ENCODE measurements at regions not wholly inside any gene's neighbourhood (a gene's known extent, or its start where the extent isn't known, plus 50 kb on each side); places are given as distances from the start of the nearest gene placed in this dataset.
"Not testable (repeated sequence)": the region's sequence is repeated elsewhere in the genome, so short reads cannot be mapped to it uniquely, and the experiment has no call there.

GRCh38 chr5:54383225-54383901 lies 72.1 kb upstream of the HSPB3 start:
- H3K4me3 ChIP-seq (ENCODE audit: low read length, poor library complexity, severe bottlenecking) = no peak overlapping the region
- H2AFZ ChIP-seq (ENCODE audit: low read length) = no peak overlapping the region; the same call in 1 of the 2 replicates
- no peaks in the 10 kb centered on the region for H3K9me2 ChIP-seq (replicated peaks; ENCODE audit: low read depth, low read length)
- H3K4me2 ChIP-seq (ENCODE audit: low read depth, low read length, poor library complexity, severe bottlenecking) = no peak overlapping the region
- H3K36me3 ChIP-seq (ENCODE audit: insufficient read depth, low read length) = no peaks in the 10 kb centered on the region
- no peaks in the 10 kb centered on the region for H3K4me1 ChIP-seq (ENCODE audit: insufficient read depth, low read length, poor library complexity, severe bottlenecking)
- H3F3A ChIP-seq (ENCODE audit: low read depth) = no peaks in the 10 kb centered on the region
- no peak overlapping the region for H3K9ac ChIP-seq (ENCODE audit: low read depth, low read length, poor library complexity, severe bottlenecking)
- H3K9me3 ChIP-seq (ENCODE audit: insufficient read depth, low read depth, low read length) = no peaks in the 10 kb centered on the region
- TF ChIP-seq EZH2phosphoT487 (IDR thresholded peaks at IDR 0.05; ENCODE audit: borderline replicate concordance) (no peak), CTCF (conservative IDR thresholded peaks at IDR 0.05; ENCODE audit: low read length) (no peak)
- H3K27me3 ChIP-seq (ENCODE audit: insufficient read depth, low read length, poor library complexity, severe bottlenecking) = no peaks in the 10 kb centered on the region
- no peaks in the 10 kb centered on the region for H3K79me2 ChIP-seq (ENCODE audit: insufficient read depth, low read length)
- no peaks in the 10 kb centered on the region for H4K20me1 ChIP-seq (ENCODE audit: insufficient read depth, low read length, poor library complexity, severe bottlenecking)

DNA sequence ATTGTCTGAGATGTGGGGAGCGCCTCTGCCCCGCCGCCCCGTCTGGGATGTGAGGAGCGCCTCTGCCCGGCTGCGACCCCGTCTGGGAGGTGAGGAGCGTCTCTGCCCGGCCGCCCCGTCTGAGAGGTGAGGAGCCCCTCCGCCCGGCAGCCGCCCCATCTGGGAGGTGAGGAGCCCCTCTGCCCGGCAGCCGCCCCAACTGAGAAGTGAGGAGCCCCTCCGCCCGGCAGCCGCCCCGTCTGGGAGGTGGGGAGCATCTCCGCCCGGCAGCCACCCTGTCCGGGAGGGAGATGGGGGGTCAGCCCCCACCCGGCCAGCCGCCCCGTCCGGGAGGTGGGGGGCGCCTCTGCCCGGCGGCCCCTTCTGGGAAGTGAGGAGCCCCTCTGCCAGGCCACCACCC lies 70.9 kb upstream of the ARL15 start:
- not testable (repeated sequence) for H2AFZ ChIP-seq (ENCODE audit: low read length); H3K4me3 ChIP-seq (ENCODE audit: low read length, poor library complexity, severe bottlenecking); H3K9me3 ChIP-seq (ENCODE audit: insufficient read depth, low read depth, low read length); H3K79me2 ChIP-seq (ENCODE audit: insufficient read depth, low read length); H3K9me2 ChIP-seq (replicated peaks; ENCODE audit: low read depth, low read length); H4K20me1 ChIP-seq (ENCODE audit: insufficient read depth, low read length, poor library complexity, severe bottlenecking); H3F3A ChIP-seq (ENCODE audit: low read depth); H3K4me1 ChIP-seq (ENCODE audit: insufficient read depth, low read length, poor library complexity, severe bottlenecking); H3K9ac ChIP-seq (ENCODE audit: low read depth, low read length, poor library complexity, severe bottlenecking); H3K27me3 ChIP-seq (ENCODE audit: insufficient read depth, low read length, poor library complexity, severe bottlenecking); H3K4me2 ChIP-seq (ENCODE audit: low read depth, low read length, poor library complexity, severe bottlenecking); H3K36me3 ChIP-seq (ENCODE audit: insufficient read depth, low read length)

GRCh38 chr5:54379590-54379989 lies 69.2 kb upstream of the ARL15 start:
- no peak overlapping the region for H2AFZ ChIP-seq (ENCODE audit: low read length)
- H3K27me3 ChIP-seq (ENCODE audit: insufficient read depth, low read length, poor library complexity, severe bottlenecking) = no peaks in the 10 kb centered on the region
- no peaks in the 10 kb centered on the region for H3K79me2 ChIP-seq (ENCODE audit: insufficient read depth, low read length)
- no peaks in the 10 kb centered on the region for H3K9me2 ChIP-seq (replicated peaks; ENCODE audit: low read depth, low read length)
- H3K4me1 ChIP-seq (ENCODE audit: insufficient read depth, low read length, poor library complexity, severe bottlenecking) = no peaks in the 10 kb centered on the region
- no peak overlapping the region for H3K4me3 ChIP-seq (ENCODE audit: low read length, poor library complexity, severe bottlenecking)
- no peaks in the 10 kb centered on the region for H4K20me1 ChIP-seq (ENCODE audit: insufficient read depth, low read length, poor library complexity, severe bottlenecking)
- H3K9ac ChIP-seq (ENCODE audit: low read depth, low read length, poor library complexity, severe bottlenecking) = no peak overlapping the region
- no peaks in the 10 kb centered on the region for H3K36me3 ChIP-seq (ENCODE audit: insufficient read depth, low read length)
- no peaks in the 10 kb centered on the region for H3K9me3 ChIP-seq (ENCODE audit: insufficient read depth, low read depth, low read length)
- H3F3A ChIP-seq (ENCODE audit: low read depth) = no peaks in the 10 kb centered on the region
- TF ChIP-seq EZH2phosphoT487 (IDR thresholded peaks at IDR 0.05; ENCODE audit: borderline replicate concordance) = no peak
- TF ChIP-seq CTCF (conservative IDR thresholded peaks at IDR 0.05; ENCODE audit: low read length) = no peak
- no peak overlapping the region for H3K4me2 ChIP-seq (ENCODE audit: low read depth, low read length, poor library complexity, severe bottlenecking)

DNA sequence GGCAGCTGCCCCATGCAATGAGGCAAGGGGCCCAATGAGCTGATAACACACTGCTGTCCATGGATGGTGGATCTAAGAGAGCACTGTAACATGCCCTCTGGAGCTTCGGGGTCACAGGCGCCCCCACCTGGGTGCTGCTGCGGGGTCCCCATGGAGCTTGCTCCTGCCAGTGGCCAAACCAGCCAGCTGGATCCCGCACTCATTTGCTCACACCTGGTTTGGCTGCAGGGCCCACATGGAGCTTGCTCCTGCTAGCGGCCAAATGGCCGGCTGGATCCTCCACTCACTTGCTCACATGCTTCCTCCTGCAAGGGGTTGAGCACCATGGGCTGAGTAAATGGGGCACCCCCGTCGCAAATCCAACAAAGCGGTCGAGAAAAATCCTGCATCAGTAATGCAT lies 68.3 kb upstream of the ARL15 start:
- Histone ChIP-seq H3K9ac (ENCODE audit: low read depth, low read length, poor library complexity, severe bottlenecking) (no peak overlapping the region), H3K4me3 (ENCODE audit: low read length, poor library complexity, severe bottlenecking) (no peak overlapping the region)

DNA sequence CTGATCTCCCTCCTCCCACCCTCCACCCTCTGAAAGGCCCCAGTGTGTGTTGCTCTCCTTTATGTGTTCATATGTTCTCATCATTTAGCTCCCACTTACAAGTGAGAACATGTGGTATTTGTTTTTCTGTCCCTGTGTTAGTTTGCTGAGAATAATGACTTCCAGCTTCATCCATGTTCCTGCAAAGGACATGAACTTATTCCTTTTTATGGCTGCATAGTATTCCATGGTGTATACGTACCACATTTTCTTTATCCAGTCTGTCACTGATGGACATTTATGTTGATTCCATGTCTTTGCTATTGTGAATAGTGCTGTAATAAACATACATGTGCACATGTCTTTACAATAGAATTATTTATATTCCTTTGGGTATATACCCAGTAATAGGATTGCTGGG lies 67.0 kb upstream of the ARL15 start:
- H3F3A ChIP-seq (ENCODE audit: low read depth); H3K27me3 ChIP-seq (ENCODE audit: insufficient read depth, low read length, poor library complexity, severe bottlenecking); H3K36me3 ChIP-seq (ENCODE audit: insufficient read depth, low read length); H3K4me2 ChIP-seq (ENCODE audit: low read depth, low read length, poor library complexity, severe bottlenecking); H3K9ac ChIP-seq (ENCODE audit: low read depth, low read length, poor library complexity, severe bottlenecking); H3K4me1 ChIP-seq (ENCODE audit: insufficient read depth, low read length, poor library complexity, severe bottlenecking); H4K20me1 ChIP-seq (ENCODE audit: insufficient read depth, low read length, poor library complexity, severe bottlenecking); H3K79me2 ChIP-seq (ENCODE audit: insufficient read depth, low read length); H3K9me3 ChIP-seq (ENCODE audit: insufficient read depth, low read depth, low read length); H3K9me2 ChIP-seq (replicated peaks; ENCODE audit: low read depth, low read length); H3K4me3 ChIP-seq (ENCODE audit: low read length, poor library complexity, severe bottlenecking); H2AFZ ChIP-seq (ENCODE audit: low read length): not testable (repeated sequence)

More for the DNA sequence above, 68.3 kb upstream of the ARL15 start:
- Histone ChIP-seq H3K79me2 (ENCODE audit: insufficient read depth, low read length) (no peaks in the 10 kb centered on the region), H3K4me1 (ENCODE audit: insufficient read depth, low read length, poor library complexity, severe bottlenecking) (no peaks in the 10 kb centered on the region), H3K9me3 (ENCODE audit: insufficient read depth, low read depth, low read length) (no peaks in the 10 kb centered on the region), H3F3A (ENCODE audit: low read depth) (no peaks in the 10 kb centered on the region), H2AFZ (ENCODE audit: low read length) (no peak overlapping the region), H4K20me1 (ENCODE audit: insufficient read depth, low read length, poor library complexity, severe bottlenecking) (no peaks in the 10 kb centered on the region), H3K27me3 (ENCODE audit: insufficient read depth, low read length, poor library complexity, severe bottlenecking) (no peaks in the 10 kb centered on the region), H3K4me2 (ENCODE audit: low read depth, low read length, poor library complexity, severe bottlenecking) (no peak overlapping the region), H3K36me3 (ENCODE audit: insufficient read depth, low read length) (no peaks in the 10 kb centered on the region), H3K9me2 (replicated peaks; ENCODE audit: low read depth, low read length) (no peaks in the 10 kb centered on the region)
- TF ChIP-seq EZH2phosphoT487 (IDR thresholded peaks at IDR 0.05; ENCODE audit: borderline replicate concordance) = no peak
- TF ChIP-seq CTCF (conservative IDR thresholded peaks at IDR 0.05; ENCODE audit: low read length) = no peak
